CD4-positive, CD25-positive, alpha-beta regulatory T cell (primary cell): ENCODE measurements at regions not wholly inside any gene's neighbourhood (a gene's known extent, or its start where the extent isn't known, plus 50 kb on each side); places are given as distances from the start of the nearest gene placed in this dataset.

Source experiments
- ATAC-seq, 2 donors: fragments of 150-1000 bp; cut with Tn5 transposase; one replicate each; pipeline ENCODE4 v1.10.0; 2021; ENCODE audit warnings: low read depth in 2 of 2, moderate number of reproducible peaks in 2 of 2, moderate library complexity in 1 of 2
- DNase-seq, 3 donors: peaks; one replicate each; pipeline versions ENCODE4 v3.0.0 to v3.0.0-alpha.2; 2012 to 2022; ENCODE audit warnings: mixed read lengths in 1 of 3
- H3K27ac ChIP-seq: one replicate; pipeline ENCODE4 v1.7.0; 2013; ENCODE audit warnings: mild to moderate bottlenecking, low read length; ENCODE audit not compliant: insufficient read depth, poor library complexity, severe bottlenecking
- H3K27me3 ChIP-seq: one replicate; pipeline ENCODE4 v1.7.0; 2013; ENCODE audit warnings: low read length; ENCODE audit not compliant: control insufficient read depth, insufficient read depth
- H3K36me3 ChIP-seq: one replicate; pipeline ENCODE4 v1.7.0; 2013; ENCODE audit warnings: mild to moderate bottlenecking, low read length, moderate library complexity; ENCODE audit not compliant: control insufficient read depth, insufficient read depth
- H3K4me1 ChIP-seq: 2 replicates; pipeline ENCODE4 v1.7.0; 2013; ENCODE audit warnings: mild to moderate bottlenecking, low read length; ENCODE audit not compliant: insufficient read depth, control insufficient read depth, poor library complexity, severe bottlenecking
- H3K4me3 ChIP-seq: one replicate; pipeline ENCODE4 v1.7.0; 2013; ENCODE audit warnings: low read depth, mild to moderate bottlenecking, low read length, moderate library complexity
- H3K9me3 ChIP-seq, 2 experiments: 1 replicate in 1 of 2; 2 replicates in 1 of 2; pipeline ENCODE4 v1.7.0; 2013; ENCODE audit warnings: low read length in 2 of 2, mild to moderate bottlenecking in 1 of 2, moderate library complexity in 1 of 2; ENCODE audit not compliant: control insufficient read depth in 2 of 2
- H3K27ac Mint-ChIP-seq, 3 donors: one replicate each; pipeline ENCODE4 v1.8.0; 2020 to 2022; ENCODE audit warnings: mild to moderate bottlenecking in 3 of 3, mixed read lengths in 3 of 3, moderate library complexity in 2 of 3
- H3K27me3 Mint-ChIP-seq: one replicate; pipeline ENCODE4 v1.8.0; 2022; ENCODE audit warnings: mild to moderate bottlenecking, mixed read lengths
- H3K36me3 Mint-ChIP-seq: one replicate; pipeline ENCODE4 v1.8.0; 2020; ENCODE audit warnings: mixed read lengths
- H3K4me1 Mint-ChIP-seq, 4 donors: one replicate each; pipeline ENCODE4 v1.8.0; 2020 to 2022; ENCODE audit warnings: mixed read lengths in 4 of 4, mild to moderate bottlenecking in 1 of 4
- H3K4me3 Mint-ChIP-seq, 4 donors: one replicate each; pipeline ENCODE4 v1.8.0; 2020 to 2022; ENCODE audit warnings: mild to moderate bottlenecking in 4 of 4, mixed read lengths in 4 of 4, moderate library complexity in 3 of 4
- H3K9me3 Mint-ChIP-seq, 7 donors: one replicate each; pipeline ENCODE4 v1.8.0; 2020 to 2022; ENCODE audit warnings: mixed read lengths in 7 of 7, mild to moderate bottlenecking in 3 of 7, moderate library complexity in 2 of 7

DNA sequence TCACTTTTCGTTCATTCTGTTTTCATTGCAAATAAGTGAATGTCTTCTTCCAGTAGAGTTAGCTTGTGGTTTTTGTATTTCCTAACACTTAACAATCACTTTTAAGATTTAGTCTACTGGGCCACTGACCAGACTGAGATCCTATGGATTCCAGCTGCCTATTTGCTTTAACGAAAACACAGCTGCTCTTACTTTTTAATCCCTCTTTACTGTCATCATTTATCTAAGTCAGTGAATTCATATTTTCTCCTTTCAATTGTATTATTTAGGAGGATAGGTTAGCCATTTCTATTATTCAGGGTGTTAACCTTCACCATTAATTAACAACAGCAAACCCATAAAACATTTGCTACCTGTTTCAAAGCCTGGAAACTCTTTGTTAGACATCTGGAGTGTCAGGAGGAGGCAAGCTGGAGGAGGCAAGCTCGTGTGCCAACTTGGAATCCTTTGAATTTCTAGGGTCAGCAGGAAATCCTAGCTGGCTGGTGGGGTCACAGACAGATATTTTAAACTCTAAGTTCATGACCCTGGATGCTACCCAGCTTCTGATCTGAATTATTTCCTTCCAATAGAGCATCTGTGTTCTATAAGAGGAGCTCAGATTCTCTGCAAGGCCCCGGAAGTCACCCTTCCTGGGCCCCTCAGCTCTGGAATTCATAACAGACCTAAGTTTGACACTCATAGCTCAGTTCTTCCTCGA is 385.3 kb downstream of the RBM43 start:
- no peaks in the 10 kb centered on the region for H3K9me3 ChIP-seq
- DNase-seq (no peak), ATAC-seq (no peak)
- Mint-ChIP-seq H3K36me3 (no peaks in the 10 kb centered on the region), H3K4me3 (no peak overlapping the region), H3K27me3 (no peaks in the 10 kb centered on the region), H3K27ac (no peak overlapping the region), H3K9me3 (peaks cover 0 to 6% (median 3%) of the 10 kb centered on the region in 7 donors), H3K4me1 (no peaks in the 10 kb centered on the region)
- H3K27me3 ChIP-seq: no peaks in the 10 kb centered on the region
- H3K36me3 ChIP-seq: no peaks in the 10 kb centered on the region
- no peak overlapping the region for H3K4me3 ChIP-seq
- no peaks in the 10 kb centered on the region for H3K4me1 ChIP-seq
- H3K27ac ChIP-seq: no peak overlapping the region

DNA sequence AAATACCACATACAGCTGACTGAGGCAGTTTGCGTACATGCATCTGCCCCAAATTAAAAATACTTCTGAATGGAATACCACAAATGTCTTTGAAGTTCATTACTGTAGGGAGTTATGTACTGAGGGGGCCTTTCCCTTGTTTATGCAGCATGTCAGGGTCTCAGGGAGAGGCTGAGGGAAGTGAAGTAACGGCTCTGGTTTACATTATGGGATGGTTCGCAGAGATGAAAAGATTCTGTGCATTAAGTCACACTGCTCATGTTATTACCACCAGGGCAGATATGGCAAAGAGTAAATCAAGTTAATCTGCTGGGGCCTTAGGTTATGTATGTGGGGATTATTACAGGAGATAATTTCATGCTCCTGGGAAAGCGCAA is 385.9 kb upstream of the RND3 start:
- DNase-seq (no peak), ATAC-seq (no peak)
- Mint-ChIP-seq H3K4me3 (no peak overlapping the region), H3K9me3 (peaks cover 0 to 1% (median 0%) of the 10 kb centered on the region in 7 donors), H3K4me1 (no peaks in the 10 kb centered on the region), H3K27ac (no peak overlapping the region), H3K36me3 (no peaks in the 10 kb centered on the region), H3K27me3 (no peaks in the 10 kb centered on the region)
- no peak overlapping the region for H3K27ac ChIP-seq
- no peaks in the 10 kb centered on the region for H3K36me3 ChIP-seq
- no peaks in the 10 kb centered on the region for H3K4me1 ChIP-seq
- no peak overlapping the region for H3K4me3 ChIP-seq
- H3K27me3 ChIP-seq: no peaks in the 10 kb centered on the region
- no peaks in the 10 kb centered on the region for H3K9me3 ChIP-seq

DNA sequence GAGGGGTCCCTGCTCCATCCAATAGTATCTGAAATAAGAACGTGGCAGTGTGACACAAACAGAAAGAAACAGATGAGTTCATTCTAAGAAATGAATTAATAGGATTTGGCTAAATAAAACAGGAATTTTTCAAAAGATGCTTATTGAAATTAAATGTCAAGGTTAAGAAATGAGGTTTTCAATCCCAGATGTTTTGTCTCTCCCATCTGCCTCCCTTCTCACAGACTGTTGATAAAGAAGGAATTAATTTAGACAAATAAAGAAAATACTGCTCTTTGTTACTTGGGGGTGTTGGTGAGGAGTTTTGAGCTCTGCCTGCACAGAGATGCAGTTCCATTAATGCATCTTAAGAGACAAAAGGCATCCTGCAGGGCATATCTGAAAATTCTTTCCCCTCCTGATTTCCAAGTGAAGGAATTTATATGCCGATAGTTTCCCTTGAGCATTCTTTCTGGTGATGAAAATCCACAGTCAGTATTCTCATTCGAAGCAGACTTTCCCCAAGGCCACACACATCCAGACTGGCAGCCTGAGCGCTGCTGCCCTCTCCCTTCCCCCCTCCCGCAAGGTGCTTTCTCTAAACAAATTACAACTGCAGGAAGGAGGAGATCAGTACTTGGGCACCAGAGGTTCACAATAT is 385.4 kb upstream of the RND3 start:
- Histone ChIP-seq H3K36me3 (no peaks in the 10 kb centered on the region), H3K4me1 (no peaks in the 10 kb centered on the region), H3K4me3 (no peak overlapping the region), H3K27me3 (no peaks in the 10 kb centered on the region), H3K27ac (no peak overlapping the region), H3K9me3 (no peaks in the 10 kb centered on the region)
- peaks cover 0 to 1% (median 0%) of the 10 kb centered on the region in 7 donors for H3K9me3 Mint-ChIP-seq
- no peaks in the 10 kb centered on the region for H3K4me1 Mint-ChIP-seq
- no peak for ATAC-seq
- no peak for DNase-seq
- H3K4me3 Mint-ChIP-seq: no peak overlapping the region
- H3K27ac Mint-ChIP-seq: no peak overlapping the region
- no peaks in the 10 kb centered on the region for H3K27me3 Mint-ChIP-seq
- no peaks in the 10 kb centered on the region for H3K36me3 Mint-ChIP-seq

DNA sequence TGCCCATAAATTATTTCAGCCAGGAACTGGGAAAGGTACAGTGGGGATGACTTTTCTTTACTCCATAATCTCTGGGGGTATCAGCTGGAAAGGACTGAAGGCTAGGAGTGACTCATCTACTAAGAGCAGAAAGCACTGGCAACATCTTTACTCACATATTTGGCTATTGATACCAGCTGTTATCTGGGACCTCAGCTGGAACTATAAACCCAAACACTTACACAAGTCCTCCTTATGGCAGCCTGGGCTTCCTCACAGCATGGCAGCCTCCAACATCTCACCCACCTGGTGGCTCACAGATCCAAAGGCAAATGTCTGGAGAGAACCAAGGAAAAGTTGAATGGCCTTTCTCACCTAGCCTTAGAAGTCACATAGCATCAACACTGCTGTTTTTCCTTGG is 379.0 kb upstream of the RND3 start:
- no peaks in the 10 kb centered on the region for H3K4me1 Mint-ChIP-seq
- Histone ChIP-seq H3K36me3 (no peaks in the 10 kb centered on the region), H3K9me3 (no peaks in the 10 kb centered on the region), H3K4me1 (no peaks in the 10 kb centered on the region), H3K4me3 (no peak overlapping the region), H3K27me3 (no peaks in the 10 kb centered on the region), H3K27ac (no peak overlapping the region)
- H3K27me3 Mint-ChIP-seq: no peaks in the 10 kb centered on the region
- H3K9me3 Mint-ChIP-seq: peaks cover 0 to 4% (median 0%) of the 10 kb centered on the region in 7 donors
- H3K27ac Mint-ChIP-seq: no peak overlapping the region
- no peak overlapping the region for H3K4me3 Mint-ChIP-seq
- no peak for ATAC-seq
- DNase-seq: no peak
- no peaks in the 10 kb centered on the region for H3K36me3 Mint-ChIP-seq

DNA sequence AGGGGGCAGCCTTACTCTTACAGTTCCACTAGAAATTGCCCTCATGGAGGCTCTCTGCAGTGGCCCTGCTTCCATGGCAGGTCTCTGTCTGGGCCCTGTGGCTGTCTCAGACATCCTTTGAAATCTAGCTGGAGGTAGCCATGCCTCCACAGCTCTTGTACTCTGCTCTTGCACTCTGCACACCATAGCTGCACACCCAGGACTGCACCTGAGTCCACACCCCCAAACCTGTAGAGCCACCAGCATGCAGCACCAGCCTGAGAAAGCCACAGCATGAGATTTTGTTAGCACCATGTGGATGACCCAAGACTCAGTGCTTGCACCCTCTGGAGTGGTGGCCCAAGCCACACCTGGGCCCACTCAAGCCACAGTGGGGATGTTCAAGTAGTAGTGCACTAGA is 376.2 kb upstream of the RND3 start:
- Histone ChIP-seq H3K9me3 (no peaks in the 10 kb centered on the region), H3K27ac (no peak overlapping the region), H3K4me1 (no peaks in the 10 kb centered on the region), H3K4me3 (no peak overlapping the region), H3K36me3 (no peaks in the 10 kb centered on the region), H3K27me3 (no peaks in the 10 kb centered on the region)
- no peaks in the 10 kb centered on the region for H3K4me1 Mint-ChIP-seq
- DNase-seq: no peak
- no peaks in the 10 kb centered on the region for H3K36me3 Mint-ChIP-seq
- H3K27me3 Mint-ChIP-seq: no peaks in the 10 kb centered on the region
- H3K9me3 Mint-ChIP-seq: peaks cover 0 to 7% (median 0%) of the 10 kb centered on the region in 7 donors
- H3K4me3 Mint-ChIP-seq: no peak overlapping the region
- no peak overlapping the region for H3K27ac Mint-ChIP-seq
- ATAC-seq: no peak

DNA sequence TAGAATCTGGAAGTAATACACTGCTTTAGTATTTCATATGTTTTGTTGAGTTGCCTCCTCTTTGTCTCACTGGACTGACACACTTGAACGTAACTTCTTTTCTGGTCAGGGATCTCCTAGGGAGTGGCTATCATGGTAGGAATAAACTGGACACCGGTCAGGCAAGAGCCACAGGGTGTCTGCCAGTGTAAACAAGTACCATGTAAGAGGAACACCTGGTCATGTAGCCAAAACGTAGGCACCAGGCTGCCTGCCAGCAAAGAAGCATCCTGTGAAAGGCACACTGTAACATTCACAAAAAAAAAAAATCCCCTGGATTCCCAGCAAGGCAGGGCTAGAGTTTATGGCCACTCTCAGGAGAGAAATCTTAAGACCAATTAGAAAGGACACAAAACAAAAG is 372.8 kb upstream of the RND3 start:
- Mint-ChIP-seq H3K4me3 (no peak overlapping the region), H3K4me1 (no peaks in the 10 kb centered on the region), H3K27ac (no peak overlapping the region), H3K9me3 (peaks cover 0 to 7% (median 0%) of the 10 kb centered on the region in 7 donors), H3K36me3 (no peaks in the 10 kb centered on the region), H3K27me3 (no peaks in the 10 kb centered on the region)
- DNase-seq (no peak), ATAC-seq (no peak)
- no peaks in the 10 kb centered on the region for H3K27me3 ChIP-seq
- H3K4me1 ChIP-seq: no peaks in the 10 kb centered on the region
- H3K27ac ChIP-seq: no peak overlapping the region
- no peaks in the 10 kb centered on the region for H3K9me3 ChIP-seq
- no peaks in the 10 kb centered on the region for H3K36me3 ChIP-seq
- no peak overlapping the region for H3K4me3 ChIP-seq

DNA sequence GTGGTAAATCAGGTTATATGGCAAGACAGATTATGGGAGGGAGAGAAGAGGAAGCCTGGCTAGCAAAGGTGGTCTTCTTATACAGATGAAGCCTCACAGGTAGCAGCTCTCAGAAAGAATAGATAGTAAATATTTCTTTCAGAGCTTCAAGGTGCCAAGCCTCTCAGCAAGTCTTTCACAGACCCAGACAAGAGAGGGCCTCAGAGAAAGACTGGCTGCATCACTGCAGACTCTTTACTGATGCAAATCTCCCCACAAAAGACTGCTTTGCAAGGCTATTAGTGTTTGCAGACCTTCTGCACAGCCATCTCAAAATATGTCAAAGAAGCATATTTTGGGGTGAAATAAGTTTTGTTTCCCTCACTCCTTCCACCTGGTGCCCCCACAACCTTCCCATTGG is 372.4 kb upstream of the RND3 start:
- ATAC-seq: no peak
- no peaks in the 10 kb centered on the region for H3K27me3 Mint-ChIP-seq

DNA sequence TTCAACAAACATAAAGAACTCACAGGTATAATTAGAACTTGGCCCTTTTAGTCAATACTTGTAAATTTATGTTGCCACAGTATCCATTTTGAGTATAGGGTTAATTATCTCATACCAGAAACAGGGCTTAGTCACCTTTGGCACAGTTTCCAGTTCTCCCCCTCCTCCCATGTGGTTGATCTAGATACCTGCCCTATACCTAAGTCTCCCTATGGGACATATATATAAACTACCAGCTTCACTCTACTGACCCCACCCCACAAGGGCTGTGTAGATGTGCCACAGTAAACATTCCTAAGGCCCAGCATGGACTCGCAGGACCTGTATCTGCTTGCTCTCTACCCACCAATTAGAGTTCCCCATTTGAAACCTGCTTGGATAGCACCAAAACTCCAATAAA is 371.7 kb upstream of the RND3 start:
- Mint-ChIP-seq H3K36me3 (no peaks in the 10 kb centered on the region), H3K9me3 (peaks cover 0 to 6% (median 0%) of the 10 kb centered on the region in 7 donors)

More for the DNA sequence above, 372.4 kb upstream of the RND3 start:
- Histone ChIP-seq H3K27me3 (no peaks in the 10 kb centered on the region), H3K27ac (no peak overlapping the region), H3K9me3 (no peaks in the 10 kb centered on the region), H3K4me3 (no peak overlapping the region), H3K4me1 (no peaks in the 10 kb centered on the region), H3K36me3 (no peaks in the 10 kb centered on the region)
- Mint-ChIP-seq H3K36me3 (no peaks in the 10 kb centered on the region), H3K4me3 (no peak overlapping the region), H3K27ac (no peak overlapping the region), H3K4me1 (no peaks in the 10 kb centered on the region), H3K9me3 (peaks cover 0 to 8% (median 0%) of the 10 kb centered on the region in 7 donors)
- DNase-seq: no peak

More for the DNA sequence above, 371.7 kb upstream of the RND3 start:
- DNase-seq (no peak), ATAC-seq (no peak)
- no peaks in the 10 kb centered on the region for H3K27me3 ChIP-seq
- Mint-ChIP-seq H3K27ac (no peak overlapping the region), H3K27me3 (no peaks in the 10 kb centered on the region), H3K4me3 (no peak overlapping the region), H3K4me1 (no peaks in the 10 kb centered on the region)
- no peaks in the 10 kb centered on the region for H3K4me1 ChIP-seq
- H3K27ac ChIP-seq: no peak overlapping the region
- H3K9me3 ChIP-seq: no peaks in the 10 kb centered on the region
- H3K36me3 ChIP-seq: no peaks in the 10 kb centered on the region
- H3K4me3 ChIP-seq: no peak overlapping the region
